Right lobe of liver (tissue), 4 donors: ENCODE measurements at regions not wholly inside any gene's neighbourhood (a gene's known extent, or its start where the extent isn't known, plus 50 kb on each side); places are given as distances from the start of the nearest gene placed in this dataset.

Experiments
- CTCF ChIP-seq, 4 donors: fragments of 200-600 bp in 3 of 4; fragments of 450-650 bp in 1 of 4; IDR thresholded peaks; one replicate each; pipeline versions ENCODE4 v1.5.1 to v1.8.0; 2016 to 2022; ENCODE audit warnings: antibody characterized with exemption in 4 of 4, mild to moderate bottlenecking in 2 of 4
- POLR2A ChIP-seq: fragments of 450-650 bp; IDR thresholded peaks from one replicate; pipeline ENCODE4 v1.6.1; 2017; ENCODE audit warnings: antibody characterized with exemption, mild to moderate bottlenecking
- donor health status: DM: no; HTN: no; CAD: no.
- donor health status: DM: no; HTN: no; CAD: no.
- donor health status: DM: no; HTN: yes; CAD: no.

DNA sequence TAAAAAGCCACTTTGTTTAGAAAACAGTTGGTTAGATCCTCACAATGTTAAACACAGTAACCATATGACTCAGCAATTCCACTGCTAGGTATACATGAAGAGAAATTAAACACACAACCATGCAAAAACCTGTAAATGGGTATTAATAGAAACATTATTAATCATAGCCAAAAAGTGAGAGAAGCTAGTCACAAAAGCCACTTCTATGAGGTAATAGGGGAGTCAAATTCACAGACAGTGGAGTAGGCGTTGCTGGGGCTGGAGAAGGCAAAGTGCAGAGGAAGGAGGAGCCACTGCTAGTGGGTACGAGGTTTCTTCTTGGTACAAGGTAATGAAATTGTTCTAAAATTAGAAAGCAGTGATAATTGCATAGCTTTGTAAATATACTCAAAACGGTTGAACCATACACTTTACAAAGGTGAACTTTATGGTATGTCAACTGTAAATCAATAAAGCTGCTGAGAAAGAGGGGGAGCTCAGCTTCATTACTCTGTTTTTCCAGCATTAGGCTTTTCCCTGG, 364.4 kb downstream of the GADD45G start:
- TF ChIP-seq CTCF (IDR thresholded peaks at IDR 0.05) = no peak
- TF ChIP-seq POLR2A = no peak
